HG03060 (cell line): ENCODE measurements at regions not wholly inside any gene's neighbourhood (a gene's known extent, or its start where the extent isn't known, plus 50 kb on each side); places are given as distances from the start of the nearest gene placed in this dataset.
"Not testable (repeated sequence)": the region's sequence is repeated elsewhere in the genome, so short reads cannot be mapped to it uniquely, and the experiment has no call there.

Source experiments
- ATAC-seq: cut with Tn5 transposase; IDR thresholded peaks from one replicate; pipeline ENCODE4 v1.9.1; 2021; ENCODE audit warnings: low read depth, moderate number of reproducible peaks; ENCODE audit not compliant: unreplicated experiment

DNA sequence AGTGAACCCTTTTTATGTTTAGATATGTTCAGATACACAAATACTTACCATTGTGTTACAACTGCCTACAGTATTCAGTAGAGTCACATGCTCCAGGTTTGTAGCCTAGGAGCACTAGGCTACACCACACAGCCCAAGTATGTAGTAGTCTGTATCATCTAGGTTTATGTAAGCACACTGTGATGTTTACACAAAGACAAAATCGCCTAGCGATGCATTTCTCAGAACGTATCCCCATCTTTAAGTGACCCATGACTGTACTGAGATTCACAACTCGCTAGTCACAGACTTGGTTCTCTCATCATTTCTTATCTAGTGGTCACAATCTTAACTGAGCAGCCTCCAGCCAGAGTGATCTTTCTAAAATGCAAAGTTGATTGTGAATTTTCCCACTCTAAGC, 119.2 kb downstream of the RASSF10 start:
- ATAC-seq = no peak

DNA sequence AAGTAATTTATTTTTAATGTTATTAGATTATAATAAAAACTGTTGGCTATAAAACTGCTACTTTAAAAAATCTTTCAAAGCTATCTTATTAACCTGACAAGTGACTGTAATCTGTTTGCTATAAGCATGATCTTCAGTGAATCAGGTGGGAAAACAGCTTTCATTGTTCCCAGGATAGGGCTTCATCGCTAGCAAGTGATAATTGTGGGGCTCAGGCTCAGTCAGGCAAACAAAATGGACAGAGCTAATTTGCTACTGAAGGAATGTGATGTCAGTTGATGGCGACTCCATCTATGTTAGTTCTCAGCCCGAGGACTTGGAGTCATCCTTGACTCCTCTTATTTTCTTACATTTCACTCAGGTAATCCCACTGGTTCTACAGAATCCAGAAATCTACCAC, 125.0 kb downstream of the RASSF10 start:
- ATAC-seq = no peak

DNA sequence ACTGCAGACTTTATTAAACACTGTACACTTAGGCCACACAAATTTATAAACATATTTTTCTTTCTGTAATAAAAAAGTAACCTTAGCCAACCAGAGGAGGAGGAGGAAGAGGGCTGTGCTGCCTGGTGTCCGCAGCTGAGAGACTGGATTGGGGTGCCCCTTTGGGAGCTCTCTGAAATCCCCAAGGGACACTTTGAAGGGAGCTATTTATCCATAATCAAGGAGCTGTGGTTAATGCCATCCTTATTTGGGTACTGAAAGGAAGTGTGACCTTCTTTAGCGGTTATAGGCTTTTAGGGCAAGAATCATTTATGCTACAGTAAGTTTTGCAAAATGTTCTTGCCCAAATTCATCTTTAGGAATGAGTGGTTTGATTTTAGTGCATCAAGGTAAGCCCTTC, 125.8 kb downstream of the RASSF10 start:
- no peak for ATAC-seq

DNA sequence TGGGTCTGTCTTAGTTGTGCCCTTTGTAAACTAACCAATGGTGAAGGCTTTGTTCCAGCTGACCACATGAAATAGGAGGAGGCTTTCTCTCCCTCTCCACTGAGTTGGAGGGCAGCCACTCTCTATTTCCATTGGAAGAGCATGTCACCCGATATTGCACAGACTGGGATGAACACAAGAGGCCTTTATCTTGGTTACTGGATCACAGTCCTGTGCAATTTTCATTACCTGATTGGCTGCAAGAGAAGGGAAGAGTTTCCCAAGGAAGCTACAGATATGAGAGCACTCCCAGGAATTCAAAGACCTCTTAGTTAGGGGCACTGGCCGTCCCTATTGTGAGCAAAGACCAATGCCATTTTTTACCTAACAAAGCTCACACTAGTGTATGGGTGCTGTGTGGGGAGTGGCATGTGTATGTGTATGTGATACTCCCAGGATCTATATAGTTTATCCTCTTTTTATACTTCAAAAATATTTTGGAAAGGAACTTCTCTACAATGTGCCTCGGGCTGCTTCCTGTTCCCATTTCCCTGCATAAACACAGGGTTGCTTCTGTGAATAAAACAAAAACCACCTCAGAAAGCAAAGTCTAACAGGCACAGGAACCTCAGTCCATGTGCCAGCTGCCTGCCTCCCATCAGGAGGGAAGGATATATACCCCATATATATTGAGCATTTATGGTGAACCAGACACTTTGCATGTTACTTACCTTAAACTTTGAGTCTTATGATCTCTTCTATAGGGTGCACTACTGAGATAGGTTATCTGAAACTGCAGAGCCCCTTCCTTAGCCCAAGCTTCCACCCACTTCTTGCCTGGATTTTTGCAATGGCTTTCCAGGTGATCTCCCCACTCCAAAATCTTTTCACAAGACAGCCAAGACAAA, 126.5 kb downstream of the RASSF10 start:
- no peak for ATAC-seq

DNA sequence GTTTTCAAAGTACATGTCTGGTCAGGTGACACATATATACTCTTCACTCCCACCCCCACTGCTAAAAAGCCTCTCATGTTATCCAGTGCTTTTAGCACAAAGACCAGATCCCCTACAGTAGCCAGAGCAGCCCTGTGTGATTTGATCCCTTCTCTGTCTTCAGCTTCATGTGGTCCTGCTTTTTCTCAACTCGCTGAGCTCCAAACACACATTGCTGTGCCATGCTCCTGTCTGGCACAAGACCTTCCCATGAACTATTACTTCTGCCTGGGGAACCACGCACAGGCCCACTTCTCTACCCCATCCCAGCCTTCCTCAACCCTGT, 127.1 kb downstream of the RASSF10 start:
- ATAC-seq = no peak

DNA sequence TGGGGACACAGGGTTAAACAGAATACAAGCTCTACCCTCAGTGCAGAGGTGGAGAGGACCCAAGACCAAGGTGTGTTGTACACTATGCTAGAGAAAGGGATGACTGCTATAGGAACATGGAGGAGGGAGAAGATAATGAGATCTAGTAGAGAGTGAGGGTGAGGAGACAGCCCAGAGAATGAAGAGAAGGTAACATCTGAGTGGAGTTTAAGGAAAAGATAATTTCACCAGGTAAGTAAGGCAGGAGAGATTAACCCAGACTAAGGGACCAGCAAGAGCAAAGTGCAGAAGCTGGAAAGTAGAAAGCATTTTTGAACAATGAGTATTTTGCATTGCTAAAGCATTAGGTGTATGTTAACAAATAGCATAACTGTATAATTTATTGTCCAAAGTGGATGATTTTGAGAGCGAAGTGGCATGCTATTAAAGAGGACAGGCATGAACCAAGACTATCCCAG, 128.8 kb downstream of the RASSF10 start:
- ATAC-seq = no peak

DNA sequence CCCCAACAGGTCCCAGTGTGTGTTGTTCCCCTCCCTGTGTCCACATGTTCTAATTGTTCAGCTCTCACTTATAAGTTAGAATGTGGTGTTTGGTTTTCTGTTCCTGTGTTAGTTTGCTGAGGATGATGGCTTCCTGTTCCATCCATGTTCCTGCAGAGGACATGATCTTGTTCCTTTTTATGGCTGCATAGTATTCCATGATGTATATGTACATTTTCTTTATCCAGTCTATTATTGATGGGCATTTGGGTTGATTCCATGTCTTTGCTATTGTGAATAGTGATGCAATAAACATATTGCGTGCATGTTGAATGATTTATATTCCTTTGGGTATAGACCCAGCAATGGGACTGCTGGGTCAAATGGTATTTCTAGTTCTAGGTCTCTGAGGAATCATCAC, 130.0 kb downstream of the RASSF10 start:
- not testable (repeated sequence) for ATAC-seq

DNA sequence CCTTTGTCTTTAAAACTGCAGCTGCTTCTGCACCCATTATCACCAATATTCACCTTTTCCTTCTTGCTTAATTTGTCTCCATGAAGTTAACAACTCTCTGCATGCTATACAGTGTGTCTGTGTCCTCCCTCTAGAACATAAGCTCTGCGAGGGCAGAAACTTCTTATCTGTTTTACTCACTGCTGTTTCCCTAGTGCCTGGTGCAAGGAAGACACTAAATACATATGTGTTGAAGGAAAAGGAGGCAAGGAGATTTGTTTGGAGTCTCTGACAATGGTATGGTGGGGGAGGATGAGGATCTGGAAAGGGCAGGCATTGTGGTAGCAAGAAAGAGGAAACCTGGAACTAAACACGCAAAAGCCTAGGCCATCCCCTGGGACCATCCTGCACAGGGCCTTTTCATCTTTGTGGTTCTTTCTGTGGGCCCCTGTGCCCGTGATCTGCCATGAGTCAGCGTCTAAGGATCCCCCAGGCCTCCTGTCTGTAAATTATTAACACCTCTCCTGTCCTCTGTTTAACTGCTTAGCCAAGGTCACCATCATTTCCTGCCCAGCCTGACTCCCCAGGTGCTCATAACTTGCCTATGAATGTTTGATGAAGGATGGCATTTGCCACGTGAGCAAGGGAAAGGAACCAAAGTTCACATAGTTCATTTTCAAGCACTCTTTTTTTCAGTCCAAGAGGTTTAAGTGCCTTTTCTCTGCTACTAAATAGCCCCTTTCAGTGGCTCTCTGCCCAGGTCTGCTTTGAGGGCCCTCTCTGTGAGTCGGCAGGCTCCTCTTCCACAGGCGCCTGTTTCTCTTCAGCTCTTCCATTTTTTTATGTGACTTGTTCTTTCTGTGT, 131.1 kb downstream of the RASSF10 start:
- peak; percentile 94 for ATAC-seq

DNA sequence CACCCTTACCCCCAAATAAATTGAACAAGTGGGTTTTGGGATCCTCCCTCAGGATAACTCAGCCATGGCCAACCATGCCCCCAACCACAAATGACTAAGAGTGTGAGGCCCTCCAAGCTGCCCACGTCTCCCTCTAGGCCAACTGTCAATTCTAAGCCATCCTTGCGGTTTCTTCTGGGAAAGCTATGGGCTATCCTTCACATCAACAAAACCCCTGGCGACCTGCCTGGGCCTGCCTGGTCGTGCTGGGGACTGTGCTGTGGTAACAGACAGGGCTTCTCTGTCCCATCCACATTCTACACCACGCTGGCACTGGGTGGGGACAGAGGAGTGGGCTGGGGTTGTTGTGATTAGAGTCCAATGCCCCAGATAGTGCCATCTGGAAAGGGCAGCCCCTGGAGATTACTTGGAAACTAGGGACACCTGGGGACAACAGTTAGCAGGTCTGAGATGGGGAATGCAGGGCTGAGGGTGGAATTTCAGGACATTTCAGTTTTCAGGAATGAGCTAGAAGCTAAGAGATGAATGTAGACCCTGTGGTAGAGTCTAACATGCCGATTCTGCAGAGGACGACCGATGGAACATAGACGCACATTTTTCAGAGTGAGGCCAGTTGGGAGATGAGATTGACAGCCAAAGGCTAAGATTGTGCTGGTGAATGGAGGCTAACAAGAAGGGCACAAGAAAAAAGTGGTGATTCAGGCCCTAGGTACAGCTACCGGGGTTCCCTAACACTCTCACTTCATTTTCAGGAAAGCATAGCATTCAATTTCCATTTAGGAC, 131.9 kb downstream of the RASSF10 start:
- no peak for ATAC-seq

DNA sequence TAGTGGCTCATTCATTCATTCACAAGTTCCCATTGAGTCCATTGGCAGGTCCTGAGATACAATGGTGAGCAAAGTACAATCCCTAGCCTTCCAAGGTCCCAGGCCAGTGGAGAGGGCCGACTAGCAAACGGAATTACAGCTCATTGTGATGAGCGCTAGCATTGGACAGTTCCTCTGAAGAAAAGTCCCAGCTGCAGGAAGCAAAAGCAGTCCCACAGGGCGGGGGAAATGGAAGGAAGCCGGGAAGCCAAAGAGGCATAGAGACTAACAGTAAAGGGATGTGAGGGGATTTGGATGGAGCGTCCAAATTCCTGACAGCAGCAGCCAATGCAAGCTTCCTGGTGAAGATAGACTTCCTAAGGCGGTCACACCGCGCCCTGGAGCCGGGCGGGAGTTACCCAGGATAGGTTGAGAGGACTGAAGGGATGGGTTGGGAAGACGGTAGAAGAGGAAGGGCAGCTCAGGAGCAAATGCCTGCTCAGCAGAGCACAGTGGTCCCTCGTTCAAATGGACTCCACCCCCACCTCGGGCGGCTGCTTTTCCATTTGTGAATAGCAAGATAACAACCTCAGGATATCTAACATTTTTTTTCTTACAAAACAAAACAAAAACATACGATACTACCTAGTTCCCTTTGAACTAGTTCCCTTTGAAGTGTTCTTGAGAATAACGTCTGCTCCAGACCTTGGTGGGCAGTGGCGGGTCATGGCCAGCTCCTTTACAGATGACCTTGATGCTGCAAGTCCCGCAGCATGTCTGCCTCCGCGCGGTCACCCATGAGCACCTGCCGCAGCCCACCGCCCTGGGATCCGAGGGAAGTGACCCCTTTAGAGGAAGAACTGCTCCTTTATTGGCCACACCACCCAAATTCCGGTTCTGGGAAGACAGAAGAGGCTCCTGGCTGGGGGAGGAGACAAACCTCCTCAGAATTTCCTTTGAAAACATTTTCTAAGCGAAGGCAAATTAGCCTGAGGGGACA, 132.9 kb downstream of the RASSF10 start:
- no peak for ATAC-seq

DNA sequence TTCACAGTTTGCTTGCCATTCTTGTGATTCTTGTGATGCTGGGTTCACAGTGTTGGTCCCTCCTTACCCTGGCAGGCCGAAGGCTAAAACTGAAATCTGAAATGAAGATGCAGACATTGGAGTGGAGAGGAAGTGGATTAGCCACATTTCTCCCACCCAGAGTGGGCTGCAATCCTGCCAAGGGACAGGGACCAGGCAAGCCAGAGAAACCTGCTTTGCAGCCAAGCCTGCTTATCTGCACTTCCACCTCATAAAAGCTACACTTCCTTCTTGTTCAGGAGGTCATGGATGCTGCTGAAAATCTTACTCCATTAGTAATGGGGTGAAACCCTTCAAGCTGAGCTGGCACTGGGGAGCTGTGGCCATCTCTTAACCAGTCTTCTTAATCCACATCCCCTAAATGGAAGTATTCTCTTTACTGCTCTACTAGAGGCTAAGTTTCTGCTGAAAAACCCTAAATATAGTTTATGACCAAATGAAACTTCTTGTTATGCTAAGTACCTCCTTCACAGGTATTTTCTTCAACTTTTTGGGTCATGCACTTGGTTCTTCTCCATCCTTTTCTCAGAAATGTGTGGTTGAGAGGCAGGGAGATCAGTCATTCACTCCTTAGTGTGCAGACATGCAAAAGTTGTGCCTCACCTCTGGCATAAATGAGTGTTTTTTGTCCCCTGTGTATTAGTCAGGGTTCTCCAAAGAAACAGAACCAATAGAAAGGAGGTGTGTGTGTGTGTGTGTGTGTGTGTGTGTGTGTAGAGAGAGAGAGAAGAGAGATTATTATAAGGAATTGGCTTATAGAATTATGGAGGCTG, 133.9 kb upstream of the BMAL1 start:
- no peak for ATAC-seq

DNA sequence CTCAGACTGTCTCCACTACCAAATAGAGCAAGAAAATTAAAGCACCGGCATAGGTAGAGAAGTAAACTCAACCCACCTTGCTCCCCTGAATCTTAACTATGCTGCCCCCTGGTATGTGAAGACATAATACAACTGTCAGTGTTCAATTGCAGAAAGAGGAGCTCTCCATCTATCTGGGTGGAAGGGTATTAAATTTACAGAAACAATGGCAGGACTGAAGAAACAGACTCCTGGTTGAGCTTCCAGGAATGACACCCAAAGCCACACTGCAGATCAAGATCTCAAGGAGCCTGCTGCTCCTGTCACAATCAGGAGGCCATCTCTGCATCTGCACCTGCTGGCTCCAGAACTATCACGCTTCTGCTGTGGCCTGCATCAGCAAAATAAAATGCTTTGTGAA, 132.1 kb upstream of the BMAL1 start:
- no peak for ATAC-seq

DNA sequence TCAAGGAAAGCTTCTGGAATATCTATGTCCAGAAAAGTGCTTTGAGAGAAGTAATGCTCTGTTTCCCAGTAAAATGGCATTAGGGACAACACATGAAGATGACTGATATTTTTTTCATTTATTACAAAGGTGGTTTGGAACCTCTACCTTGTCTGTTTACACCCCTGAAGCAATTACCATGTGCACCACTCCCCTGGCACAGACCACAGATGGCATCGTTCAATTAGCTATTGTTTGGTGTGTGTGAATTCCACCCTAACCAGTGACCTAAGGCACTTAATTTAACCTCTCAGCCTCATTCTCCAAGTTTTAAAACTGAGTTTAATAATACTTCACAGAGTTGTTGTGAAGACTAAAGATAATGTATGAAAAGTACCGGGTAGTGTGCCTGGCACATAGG, 127.6 kb upstream of the BMAL1 start:
- ATAC-seq = no peak

DNA sequence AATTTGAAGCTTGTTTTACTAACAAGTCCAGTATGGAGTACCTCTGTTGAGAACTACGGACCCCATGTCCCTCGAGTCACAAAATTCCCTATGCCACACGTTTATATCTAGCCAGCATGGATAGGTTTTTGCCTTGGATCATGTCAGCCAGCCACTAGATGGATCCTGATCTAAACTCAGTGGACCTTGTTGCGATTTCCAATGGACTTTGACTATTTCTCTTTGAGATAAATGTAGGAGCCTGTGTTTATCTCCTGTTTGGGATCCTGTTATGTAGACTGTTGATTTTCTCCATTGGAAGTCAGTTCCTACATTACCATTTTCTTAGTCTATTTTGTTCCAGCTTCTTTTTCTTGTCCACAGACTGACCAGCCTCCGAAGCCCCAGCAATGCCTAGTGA, 127.1 kb upstream of the BMAL1 start:
- ATAC-seq = no peak

DNA sequence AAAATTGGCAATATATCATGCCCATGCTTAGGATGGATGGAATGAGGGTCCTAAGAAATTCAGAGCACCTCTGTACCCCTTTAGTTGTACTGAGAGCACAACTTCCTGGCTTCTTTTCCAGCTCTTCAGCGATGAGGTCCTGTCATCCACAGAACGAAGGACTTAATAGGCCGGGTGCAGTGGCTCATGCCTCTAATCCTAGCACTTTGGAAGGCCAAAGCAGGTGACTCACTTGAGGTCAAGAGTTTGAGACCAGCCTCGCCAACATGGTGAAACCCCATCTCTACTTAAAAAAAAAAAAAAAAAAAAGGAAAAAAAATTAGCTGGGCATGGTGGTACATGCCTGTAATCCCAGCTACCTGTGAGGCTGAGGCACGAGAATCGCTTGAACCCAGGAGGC, 125.3 kb upstream of the BMAL1 start:
- no peak for ATAC-seq

DNA sequence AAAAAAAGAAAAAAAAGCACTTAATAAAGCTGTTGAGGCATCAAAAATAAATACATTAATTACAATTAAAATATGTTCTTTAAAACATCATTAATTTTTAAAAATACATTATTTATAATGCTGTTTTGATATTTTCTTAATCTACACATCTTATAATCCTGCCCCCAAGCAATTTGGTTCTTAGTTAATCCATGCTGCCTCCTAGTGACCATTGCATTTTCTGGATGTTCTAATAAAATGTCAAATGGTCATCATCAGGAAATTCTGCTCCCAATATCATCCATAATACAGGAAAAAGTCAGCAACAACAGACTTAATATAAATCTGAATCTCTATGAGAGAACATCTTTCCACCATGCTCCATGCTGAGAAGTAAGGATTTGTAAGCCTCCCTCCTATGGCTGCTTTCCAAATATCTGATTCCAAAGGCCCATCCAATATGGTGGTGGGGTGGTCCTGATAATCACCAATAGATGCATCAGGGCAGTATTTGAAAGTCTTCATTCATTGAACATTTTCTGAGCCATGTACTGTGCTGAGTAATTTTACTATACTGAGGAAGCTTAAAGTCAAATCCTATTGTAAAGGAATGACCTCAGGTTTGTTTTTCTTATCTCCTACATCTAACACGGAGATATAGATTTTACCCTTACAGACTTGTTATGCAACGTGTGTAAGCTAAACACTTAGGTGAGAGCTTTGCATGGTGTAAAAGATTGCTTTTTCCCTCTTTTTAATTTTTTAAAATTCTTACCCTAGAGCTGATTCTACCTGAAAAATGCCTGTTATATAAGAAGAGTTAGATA, 124.7 kb upstream of the BMAL1 start:
- no peak for ATAC-seq

DNA sequence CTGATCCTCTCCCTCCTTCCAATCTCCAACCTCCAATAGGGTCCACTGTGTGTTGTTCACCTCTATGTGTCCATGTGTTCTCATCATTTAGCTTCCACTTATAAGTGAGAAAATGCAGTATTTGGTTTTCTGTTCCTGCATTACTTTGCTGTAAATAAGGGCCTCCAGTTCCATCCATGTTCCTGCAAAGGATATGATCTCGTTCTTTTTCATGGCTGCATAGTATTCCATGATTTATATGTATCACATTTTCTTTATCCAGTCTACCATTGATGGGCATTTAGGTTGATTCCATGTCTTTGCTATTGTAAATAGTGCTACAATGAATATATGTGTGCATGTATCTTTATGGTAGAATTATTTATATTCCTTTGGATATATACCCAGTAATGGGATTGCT, 123.2 kb upstream of the BMAL1 start:
- not testable (repeated sequence) for ATAC-seq

DNA sequence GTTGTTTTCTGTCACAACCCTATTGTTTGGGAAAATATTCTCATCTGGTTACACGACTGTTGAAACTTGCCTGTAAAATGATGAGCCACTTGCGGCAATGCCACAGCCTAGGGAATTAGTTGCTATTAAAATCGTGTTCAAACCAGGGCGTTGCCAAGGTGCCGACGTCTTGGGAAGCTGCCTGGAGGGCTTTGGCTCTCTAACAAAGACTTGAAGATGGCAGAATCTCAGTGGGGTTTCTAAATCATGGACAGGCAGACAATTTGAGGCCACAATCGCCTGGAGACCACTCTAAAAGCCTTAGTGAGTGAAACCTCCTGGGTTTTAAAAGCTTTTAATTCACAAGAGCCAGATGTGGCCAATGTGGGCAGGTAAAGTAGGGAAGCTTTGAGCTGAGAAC, 117.2 kb upstream of the BMAL1 start:
- no peak for ATAC-seq
